IMR-90 (cell line): ENCODE measurements at regions not wholly inside any gene's neighbourhood (a gene's known extent, or its start where the extent isn't known, plus 50 kb on each side); places are given as distances from the start of the nearest gene placed in this dataset.

Source experiments
- BHLHE40 ChIP-seq: fragments of 150-350 bp; IDR thresholded peaks from 2 replicates; pipeline ENCODE4 v1.6.1; 2016; ENCODE audit warnings: mild to moderate bottlenecking, low read depth, low read length
- CEBPB ChIP-seq: IDR thresholded peaks from 2 replicates; pipeline ENCODE4 v1.6.1; 2012; ENCODE audit warnings: low read depth, low read length, improper control_type of control experiment
- CTCF ChIP-seq: conservative IDR thresholded peaks from 2 replicates; pipeline ENCODE4 v1.5.1; 2012; ENCODE audit warnings: mild to moderate bottlenecking, low read depth, low read length, improper control_type of control experiment
- ELK1 ChIP-seq: fragments of 150-350 bp; IDR thresholded peaks from 2 replicates; pipeline ENCODE4 v1.6.1; 2016; ENCODE audit warnings: low read depth, mild to moderate bottlenecking, low read length, moderate library complexity, borderline replicate concordance
- FOS ChIP-seq: fragments of 150-350 bp; IDR thresholded peaks from 2 replicates; pipeline ENCODE4 v1.6.1; 2016; ENCODE audit warnings: low read depth, low read length
- MAFK ChIP-seq: IDR thresholded peaks from 2 replicates; pipeline ENCODE4 v1.6.1; 2012; ENCODE audit warnings: low read depth, low read length, improper control_type of control experiment
- MXI1 ChIP-seq: IDR thresholded peaks from 2 replicates; pipeline ENCODE4 v1.6.1; 2012; ENCODE audit warnings: low read depth, mild to moderate bottlenecking, low read length, moderate library complexity, borderline replicate concordance
- POLR2A ChIP-seq: IDR thresholded peaks from 2 replicates; pipeline ENCODE4 v1.6.1; 2012; ENCODE audit warnings: mild to moderate bottlenecking, low read depth, low read length
- RAD21 ChIP-seq: IDR thresholded peaks from 2 replicates; pipeline ENCODE4 v1.6.1; 2012; ENCODE audit warnings: low read length, improper control_type of control experiment
- RCOR1 ChIP-seq: IDR thresholded peaks from 2 replicates; pipeline ENCODE4 v1.6.1; 2012; ENCODE audit warnings: mild to moderate bottlenecking, low read length, improper control_type of control experiment; ENCODE audit not compliant: insufficient replicate concordance
- SMC3 ChIP-seq: fragments of 150-350 bp; IDR thresholded peaks from 2 replicates; pipeline ENCODE4 v1.6.1; 2016; ENCODE audit warnings: low read depth, mild to moderate bottlenecking, antibody characterized with exemption, low read length, moderate library complexity
- USF2 ChIP-seq: fragments of 150-350 bp; IDR thresholded peaks from 2 replicates; pipeline ENCODE4 v1.6.1; 2017; ENCODE audit warnings: mild to moderate bottlenecking, antibody characterized with exemption, low read length, low read depth

GRCh38 chr4:53928825-53929224, 135.6 kb downstream of the CHIC2 start:
- no peak for TF ChIP-seq POLR2A
- TF ChIP-seq CTCF: no peak
- TF ChIP-seq RAD21: no peak
- no peak for TF ChIP-seq MXI1
- TF ChIP-seq USF2: no peak
- no peak for TF ChIP-seq RCOR1
- TF ChIP-seq BHLHE40: no peak
- TF ChIP-seq ELK1: no peak
- TF ChIP-seq CEBPB: peak; percentile 99
- TF ChIP-seq SMC3: no peak
- TF ChIP-seq MAFK: no peak
- peak; percentile 32; the same call in 1 of the 2 replicates for TF ChIP-seq FOS
